ENCODE measurements at regions not wholly inside any gene's neighbourhood (a gene's known extent, or its start where the extent isn't known, plus 50 kb on each side); places are given as distances from the start of the nearest gene placed in this dataset.
"Not testable (repeated sequence)": the region's sequence is repeated elsewhere in the genome, so short reads cannot be mapped to it uniquely, and the experiment has no call there.

- Histone ChIP-seq H3K4me1 (no peaks in the 10 kb centered on the region), H3K27me3 (no peaks in the 10 kb centered on the region), H3K9me3 (no peaks in the 10 kb centered on the region), H3K36me3 (no peaks in the 10 kb centered on the region), H3K4me3 (ENCODE audit: low read depth, low read length) (no peak overlapping the region)
- no peak for TF ChIP-seq CTCF (IDR thresholded peaks at IDR 0.05; ENCODE audit: low read depth, low read length)
- DNase-seq, result no peak
Observed at GRCh38 chr2:88885679-88886416, 194.4 kb downstream of the RPIA start.

- H3K36me3 ChIP-seq; H3K27me3 ChIP-seq; H3K4me1 ChIP-seq; H3K9me3 ChIP-seq; H3K4me3 ChIP-seq (ENCODE audit: low read depth, low read length); DNase-seq: not testable (repeated sequence)
Observed at GRCh38 chr2:88887466-88887865, 196.0 kb downstream of the RPIA start.

GRCh38 chr2:88892207-88892606, 200.7 kb downstream of the RPIA start:
- DNase-seq, result no peak
- H3K4me3 ChIP-seq (ENCODE audit: low read depth, low read length), result no peak overlapping the region
- H3K4me1 ChIP-seq, result no peaks in the 10 kb centered on the region

GRCh38 chr2:88892788-88893187, 201.3 kb downstream of the RPIA start:
- Histone ChIP-seq H3K9me3 (no peaks in the 10 kb centered on the region), H3K36me3 (no peaks in the 10 kb centered on the region), H3K4me3 (ENCODE audit: low read depth, low read length) (no peak overlapping the region), H3K27me3 (no peaks in the 10 kb centered on the region), H3K4me1 (no peaks in the 10 kb centered on the region)
- no peak for DNase-seq
- TF ChIP-seq CTCF (IDR thresholded peaks at IDR 0.05; ENCODE audit: low read depth, low read length), result no peak

More at GRCh38 chr2:88892207-88892606, 200.7 kb downstream of the RPIA start:
- Histone ChIP-seq H3K9me3 (no peaks in the 10 kb centered on the region), H3K27me3 (no peaks in the 10 kb centered on the region), H3K36me3 (no peaks in the 10 kb centered on the region)
- no peak for TF ChIP-seq CTCF (IDR thresholded peaks at IDR 0.05; ENCODE audit: low read depth, low read length)

GRCh38 chr2:88896971-88897370, 205.5 kb downstream of the RPIA start:
- DNase-seq, result no peak
- no peak for TF ChIP-seq CTCF (IDR thresholded peaks at IDR 0.05; ENCODE audit: low read depth, low read length)
- no peak overlapping the region for H3K4me3 ChIP-seq (ENCODE audit: low read depth, low read length)
- no peaks in the 10 kb centered on the region for H3K9me3 ChIP-seq
- H3K4me1 ChIP-seq, result no peaks in the 10 kb centered on the region
- no peaks in the 10 kb centered on the region for H3K27me3 ChIP-seq
- no peaks in the 10 kb centered on the region for H3K36me3 ChIP-seq

- no peaks in the 10 kb centered on the region for H3K36me3 ChIP-seq
- no peaks in the 10 kb centered on the region for H3K9me3 ChIP-seq
- DNase-seq, result no peak
- no peak for TF ChIP-seq CTCF (IDR thresholded peaks at IDR 0.05; ENCODE audit: low read depth, low read length)
- no peaks in the 10 kb centered on the region for H3K4me1 ChIP-seq
- no peak overlapping the region for H3K4me3 ChIP-seq (ENCODE audit: low read depth, low read length)
- no peaks in the 10 kb centered on the region for H3K27me3 ChIP-seq
Observed at GRCh38 chr2:88897715-88898114, 206.2 kb downstream of the RPIA start.
